ENCODE measurements at regions not wholly inside any gene's neighbourhood (a gene's known extent, or its start where the extent isn't known, plus 50 kb on each side); places are given as distances from the start of the nearest gene placed in this dataset.
"Not testable (repeated sequence)": the region's sequence is repeated elsewhere in the genome, so short reads cannot be mapped to it uniquely, and the experiment has no call there.

GRCh38 chr4:17436047-17436749 is 75.7 kb downstream of the QDPR start:
- not testable (repeated sequence) for H3K27ac Mint-ChIP-seq, H3K4me1 Mint-ChIP-seq, H3K9me3 Mint-ChIP-seq, H3K4me3 Mint-ChIP-seq, DNase-seq, H3K27me3 Mint-ChIP-seq, ATAC-seq

GRCh38 chr4:17433827-17434226 is 78.1 kb downstream of the QDPR start:
- Mint-ChIP-seq H3K27ac (no peak overlapping the region), H3K4me3 (no peak overlapping the region)

GRCh38 chr4:17427991-17428390 is 83.9 kb downstream of the QDPR start:
- Mint-ChIP-seq H3K9me3 (no peaks in the 10 kb centered on the region), H3K4me3 (no peak overlapping the region), H3K27ac (no peak overlapping the region), H3K4me1 (no peaks in the 10 kb centered on the region), H3K27me3 (no peaks in the 10 kb centered on the region)
- DNase-seq (no peak), ATAC-seq (no peak)

More at GRCh38 chr4:17433827-17434226, 78.1 kb downstream of the QDPR start:
- Mint-ChIP-seq H3K9me3 (no peaks in the 10 kb centered on the region), H3K4me1 (no peaks in the 10 kb centered on the region), H3K27me3 (no peaks in the 10 kb centered on the region)
- ATAC-seq, result no peak
- DNase-seq, result no peak

- Mint-ChIP-seq H3K4me3 (no peak overlapping the region), H3K27me3 (peaks cover 7% of the 10 kb centered on the region), H3K27ac (no peak overlapping the region), H3K9me3 (no peaks in the 10 kb centered on the region), H3K4me1 (no peaks in the 10 kb centered on the region)
- DNase-seq, result no peak
- no peak for ATAC-seq
Observed at GRCh38 chr4:17426222-17426621, 85.7 kb downstream of the QDPR start.

GRCh38 chr4:17418010-17418409 is 93.9 kb downstream of the QDPR start:
- H3K27me3 Mint-ChIP-seq, result peaks cover 28% of the 10 kb centered on the region
- no peaks in the 10 kb centered on the region for H3K4me1 Mint-ChIP-seq
- no peak for ATAC-seq
- no peak overlapping the region for H3K4me3 Mint-ChIP-seq
- no peak for DNase-seq
- no peak overlapping the region for H3K27ac Mint-ChIP-seq
- peaks cover 17 to 21% of the 10 kb centered on the region in 2 donors for H3K9me3 Mint-ChIP-seq

- ATAC-seq (no peak), DNase-seq (no peak)
- Mint-ChIP-seq H3K27me3 (peaks cover 10% of the 10 kb centered on the region), H3K9me3 (peaks cover 17 to 24% of the 10 kb centered on the region in 2 donors), H3K4me3 (no peak overlapping the region), H3K4me1 (no peaks in the 10 kb centered on the region), H3K27ac (no peak overlapping the region)
Observed at GRCh38 chr4:17414392-17414791, 97.5 kb downstream of the QDPR start.

- Mint-ChIP-seq H3K4me3 (no peak overlapping the region), H3K4me1 (no peaks in the 10 kb centered on the region), H3K27ac (no peak overlapping the region), H3K9me3 (no peaks in the 10 kb centered on the region), H3K27me3 (no peaks in the 10 kb centered on the region)
- DNase-seq, result no peak
- no peak for ATAC-seq
Observed at GRCh38 chr4:17400686-17401085, 111.2 kb downstream of the QDPR start.

- Mint-ChIP-seq H3K27ac (peak overlapping the region in 1 of 2 donors; percentile 42), H3K4me3 (no peak overlapping the region), H3K9me3 (no peaks in the 10 kb centered on the region), H3K4me1 (no peaks in the 10 kb centered on the region), H3K27me3 (no peaks in the 10 kb centered on the region)
- ATAC-seq, result no peak
- DNase-seq, result no peak
Observed at GRCh38 chr4:17398805-17399204, 113.1 kb downstream of the QDPR start.

GRCh38 chr4:17398035-17398434 is 113.9 kb downstream of the QDPR start:
- Mint-ChIP-seq H3K4me1 (no peaks in the 10 kb centered on the region), H3K27me3 (no peaks in the 10 kb centered on the region), H3K4me3 (no peak overlapping the region), H3K9me3 (no peaks in the 10 kb centered on the region), H3K27ac (no peak overlapping the region)
- ATAC-seq (no peak), DNase-seq (no peak)

GRCh38 chr4:17397611-17398010 is 114.3 kb downstream of the QDPR start:
- ATAC-seq (no peak), DNase-seq (no peak)
- H3K4me3 Mint-ChIP-seq, result no peak overlapping the region
- no peaks in the 10 kb centered on the region for H3K27me3 Mint-ChIP-seq
- H3K4me1 Mint-ChIP-seq, result no peaks in the 10 kb centered on the region
- no peak overlapping the region for H3K27ac Mint-ChIP-seq
- no peaks in the 10 kb centered on the region for H3K9me3 Mint-ChIP-seq

- peak in 1 of 2 donors; percentile 15 for DNase-seq
Observed at GRCh38 chr4:17385403-17385802, 126.5 kb downstream of the QDPR start.

GRCh38 chr4:17380347-17380746 is 131.5 kb downstream of the QDPR start:
- Mint-ChIP-seq H3K27me3 (peaks cover 8% of the 10 kb centered on the region), H3K4me1 (peaks cover 11% of the 10 kb centered on the region), H3K9me3 (peaks cover 0 to under 1% of the 10 kb centered on the region in 2 donors), H3K4me3 (no peak overlapping the region), H3K27ac (no peak overlapping the region)
- no peak for ATAC-seq
- DNase-seq, result no peak

More at GRCh38 chr4:17385403-17385802, 126.5 kb downstream of the QDPR start:
- ATAC-seq, result peak; percentile 66
- H3K4me1 Mint-ChIP-seq, result peaks cover 22% of the 10 kb centered on the region
- H3K27ac Mint-ChIP-seq, result peak overlapping the region in 1 of 2 donors; percentile 85
- peak overlapping the region; percentile 3 to 39 for H3K4me3 Mint-ChIP-seq
- no peaks in the 10 kb centered on the region for H3K27me3 Mint-ChIP-seq
- H3K9me3 Mint-ChIP-seq, result peaks cover 6 to 19% of the 10 kb centered on the region in 2 donors

- Mint-ChIP-seq H3K4me3 (no peak overlapping the region), H3K27me3 (peaks cover 15% of the 10 kb centered on the region), H3K4me1 (peaks cover 6% of the 10 kb centered on the region), H3K9me3 (no peaks in the 10 kb centered on the region), H3K27ac (no peak overlapping the region)
- ATAC-seq, result no peak
- DNase-seq, result no peak
Observed at GRCh38 chr4:17376205-17376604, 135.7 kb downstream of the QDPR start.

GRCh38 chr4:17373666-17374065 is 138.2 kb downstream of the QDPR start:
- no peaks in the 10 kb centered on the region for H3K9me3 Mint-ChIP-seq
- H3K27me3 Mint-ChIP-seq, result peaks cover 15% of the 10 kb centered on the region
- no peak overlapping the region for H3K4me3 Mint-ChIP-seq
- H3K4me1 Mint-ChIP-seq, result peaks cover 6% of the 10 kb centered on the region
- ATAC-seq (no peak), DNase-seq (no peak)
- no peak overlapping the region for H3K27ac Mint-ChIP-seq

GRCh38 chr4:17370818-17371217 is 141.1 kb downstream of the QDPR start:
- H3K4me3 Mint-ChIP-seq, result no peak overlapping the region
- peaks cover 8% of the 10 kb centered on the region for H3K27me3 Mint-ChIP-seq
- H3K9me3 Mint-ChIP-seq, result no peaks in the 10 kb centered on the region
- peaks cover 6% of the 10 kb centered on the region for H3K4me1 Mint-ChIP-seq
- no peak for DNase-seq
- ATAC-seq, result no peak
- no peak overlapping the region for H3K27ac Mint-ChIP-seq

GRCh38 chr4:17368408-17368807 is 143.5 kb downstream of the QDPR start:
- ATAC-seq (no peak), DNase-seq (no peak)
- no peaks in the 10 kb centered on the region for H3K9me3 Mint-ChIP-seq
- no peaks in the 10 kb centered on the region for H3K4me1 Mint-ChIP-seq
- no peak overlapping the region for H3K4me3 Mint-ChIP-seq
- no peak overlapping the region for H3K27ac Mint-ChIP-seq
- peaks cover 9% of the 10 kb centered on the region for H3K27me3 Mint-ChIP-seq

- DNase-seq, result no peak
- Mint-ChIP-seq H3K4me1 (peaks cover 8% of the 10 kb centered on the region), H3K27me3 (peaks cover 16% of the 10 kb centered on the region), H3K27ac (peak overlapping the region in 1 of 2 donors; percentile 46), H3K4me3 (no peak overlapping the region), H3K9me3 (no peaks in the 10 kb centered on the region)
- ATAC-seq, result no peak
Observed at GRCh38 chr4:17367201-17367600, 144.7 kb downstream of the QDPR start.
